Neural crest cell (in vitro differentiated cells): ENCODE measurements at regions not wholly inside any gene's neighbourhood (a gene's known extent, or its start where the extent isn't known, plus 50 kb on each side); places are given as distances from the start of the nearest gene placed in this dataset.

Experiments
- DNase-seq: peaks from one replicate; pipeline ENCODE4 v3.0.0; 2021; ENCODE audit warnings: low read depth, mixed read lengths, low spot score
- H3K27ac Mint-ChIP-seq: one replicate; pipeline ENCODE4 v1.8.0; 2021; ENCODE audit warnings: mild to moderate bottlenecking, mixed read lengths; ENCODE audit not compliant: unreplicated experiment
- H3K27me3 Mint-ChIP-seq: 2 replicates; pipeline ENCODE4 v1.8.0; 2021; ENCODE audit warnings: low read depth, mild to moderate bottlenecking, mixed read lengths
- H3K36me3 Mint-ChIP-seq: 2 replicates; pipeline ENCODE4 v1.8.0; 2021; ENCODE audit warnings: low read depth, mild to moderate bottlenecking, mixed read lengths
- H3K4me1 Mint-ChIP-seq: 2 replicates; pipeline ENCODE4 v1.8.0; 2021; ENCODE audit warnings: mixed read lengths
- H3K4me3 Mint-ChIP-seq: one replicate; pipeline ENCODE4 v1.8.0; 2021; ENCODE audit warnings: mild to moderate bottlenecking, mixed read lengths
- H3K9me3 Mint-ChIP-seq: 2 replicates; pipeline ENCODE4 v1.8.0; 2021; ENCODE audit warnings: mixed read lengths
- TF ChIP-seq, protein P1 (sequence below): fragments of 200-600 bp; sonication (generic); conservative IDR thresholded peaks from 2 replicates; pipeline ENCODE4 v1.5.0; 2021; ENCODE audit warnings: antibody characterized with exemption, mild to moderate bottlenecking

GRCh38 chr5:180411948-180412347 lies 58.8 kb upstream of the GFPT2 start:
- TF ChIP-seq, protein P1, sequence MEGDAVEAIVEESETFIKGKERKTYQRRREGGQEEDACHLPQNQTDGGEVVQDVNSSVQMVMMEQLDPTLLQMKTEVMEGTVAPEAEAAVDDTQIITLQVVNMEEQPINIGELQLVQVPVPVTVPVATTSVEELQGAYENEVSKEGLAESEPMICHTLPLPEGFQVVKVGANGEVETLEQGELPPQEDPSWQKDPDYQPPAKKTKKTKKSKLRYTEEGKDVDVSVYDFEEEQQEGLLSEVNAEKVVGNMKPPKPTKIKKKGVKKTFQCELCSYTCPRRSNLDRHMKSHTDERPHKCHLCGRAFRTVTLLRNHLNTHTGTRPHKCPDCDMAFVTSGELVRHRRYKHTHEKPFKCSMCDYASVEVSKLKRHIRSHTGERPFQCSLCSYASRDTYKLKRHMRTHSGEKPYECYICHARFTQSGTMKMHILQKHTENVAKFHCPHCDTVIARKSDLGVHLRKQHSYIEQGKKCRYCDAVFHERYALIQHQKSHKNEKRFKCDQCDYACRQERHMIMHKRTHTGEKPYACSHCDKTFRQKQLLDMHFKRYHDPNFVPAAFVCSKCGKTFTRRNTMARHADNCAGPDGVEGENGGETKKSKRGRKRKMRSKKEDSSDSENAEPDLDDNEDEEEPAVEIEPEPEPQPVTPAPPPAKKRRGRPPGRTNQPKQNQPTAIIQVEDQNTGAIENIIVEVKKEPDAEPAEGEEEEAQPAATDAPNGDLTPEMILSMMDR = no peak
- H3K27me3 Mint-ChIP-seq = no peaks in the 10 kb centered on the region
- no peak overlapping the region for H3K27ac Mint-ChIP-seq
- no peaks in the 10 kb centered on the region for H3K4me1 Mint-ChIP-seq
- H3K36me3 Mint-ChIP-seq = no peaks in the 10 kb centered on the region
- peaks cover 2% of the 10 kb centered on the region for H3K9me3 Mint-ChIP-seq
- no peak overlapping the region for H3K4me3 Mint-ChIP-seq
- no peak for DNase-seq

- no peak for DNase-seq
- Mint-ChIP-seq H3K4me1 (no peaks in the 10 kb centered on the region), H3K4me3 (no peak overlapping the region), H3K27ac (no peak overlapping the region), H3K9me3 (peaks cover 2% of the 10 kb centered on the region), H3K27me3 (no peaks in the 10 kb centered on the region), H3K36me3 (no peaks in the 10 kb centered on the region)
- TF ChIP-seq, protein P1 = no peak
Observed at GRCh38 chr5:180414176-180414575, 61.0 kb upstream of the GFPT2 start.

GRCh38 chr5:180421672-180422071 lies 68.5 kb upstream of the GFPT2 start:
- no peak overlapping the region for H3K4me3 Mint-ChIP-seq
- H3K27me3 Mint-ChIP-seq = no peaks in the 10 kb centered on the region
- TF ChIP-seq, protein P1 = no peak
- no peaks in the 10 kb centered on the region for H3K36me3 Mint-ChIP-seq
- DNase-seq = no peak
- no peaks in the 10 kb centered on the region for H3K4me1 Mint-ChIP-seq
- no peak overlapping the region for H3K27ac Mint-ChIP-seq
- H3K9me3 Mint-ChIP-seq = no peaks in the 10 kb centered on the region

- TF ChIP-seq, protein P1 = no peak
- H3K36me3 Mint-ChIP-seq = no peaks in the 10 kb centered on the region
- no peak overlapping the region for H3K4me3 Mint-ChIP-seq
- H3K27ac Mint-ChIP-seq = no peak overlapping the region
- DNase-seq = no peak
- H3K27me3 Mint-ChIP-seq = no peaks in the 10 kb centered on the region
- H3K9me3 Mint-ChIP-seq = no peaks in the 10 kb centered on the region
- no peaks in the 10 kb centered on the region for H3K4me1 Mint-ChIP-seq
Observed at GRCh38 chr5:180423133-180423532, 70.0 kb upstream of the GFPT2 start.

DNA sequence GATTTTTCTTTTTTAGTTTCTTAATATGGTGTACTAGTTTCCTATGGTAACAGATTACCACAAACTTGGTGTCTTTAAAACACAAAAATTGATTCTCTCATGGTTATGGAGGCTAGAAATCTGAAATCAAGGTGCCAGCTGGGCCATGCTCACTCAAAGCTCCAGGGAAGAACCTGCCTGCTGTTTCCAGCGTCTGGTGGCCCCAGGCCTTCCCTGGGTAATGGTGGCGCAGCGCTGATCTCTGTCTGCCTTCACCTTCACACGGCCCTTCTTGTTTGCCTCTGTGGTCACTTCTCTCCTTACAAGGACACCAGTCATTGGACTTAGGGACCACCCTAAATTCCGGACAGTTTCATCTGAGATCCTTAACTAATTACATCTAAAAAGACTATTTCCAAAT lies 70.5 kb upstream of the GFPT2 start:
- TF ChIP-seq, protein P1 = no peak
- no peak overlapping the region for H3K4me3 Mint-ChIP-seq
- no peaks in the 10 kb centered on the region for H3K4me1 Mint-ChIP-seq
- no peaks in the 10 kb centered on the region for H3K27me3 Mint-ChIP-seq
- no peak overlapping the region for H3K27ac Mint-ChIP-seq
- DNase-seq = no peak
- no peaks in the 10 kb centered on the region for H3K9me3 Mint-ChIP-seq
- no peaks in the 10 kb centered on the region for H3K36me3 Mint-ChIP-seq

DNA sequence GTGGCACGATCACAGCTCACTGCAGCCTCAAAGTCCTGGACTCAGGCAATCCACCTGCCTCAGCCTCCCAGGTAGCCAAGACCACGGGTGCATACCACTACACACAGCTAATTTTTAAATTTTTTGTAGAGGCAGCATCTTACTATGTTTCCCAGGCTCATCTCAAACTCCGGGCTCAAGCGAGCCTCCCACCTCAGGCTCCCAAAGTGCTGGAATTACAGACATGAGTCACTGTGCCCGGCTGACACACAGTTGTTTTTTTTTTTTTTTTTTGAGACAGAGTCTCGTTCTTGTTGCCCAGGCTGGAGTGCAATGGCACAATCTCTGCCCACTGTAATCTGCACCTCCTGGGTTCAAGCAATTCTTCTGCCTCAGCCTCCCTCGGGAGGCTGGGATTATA lies 70.1 kb upstream of the CNOT6 start:
- no peak for DNase-seq
- no peaks in the 10 kb centered on the region for H3K36me3 Mint-ChIP-seq
- no peaks in the 10 kb centered on the region for H3K27me3 Mint-ChIP-seq
- H3K4me1 Mint-ChIP-seq = no peaks in the 10 kb centered on the region
- no peak overlapping the region for H3K4me3 Mint-ChIP-seq
- H3K9me3 Mint-ChIP-seq = no peaks in the 10 kb centered on the region
- TF ChIP-seq, protein P1 = no peak
- no peak overlapping the region for H3K27ac Mint-ChIP-seq
